ENCODE measurements at regions not wholly inside any gene's neighbourhood (a gene's known extent, or its start where the extent isn't known, plus 50 kb on each side); places are given as distances from the start of the nearest gene placed in this dataset.

GRCh38 chr4:183846951-183847350 is 58.2 kb upstream of the STOX2 start:
- DNase-seq (ENCODE audit: low read depth, low spot score) (no peak), FAIRE-seq (no peak)
- Histone ChIP-seq H3K27me3 (ENCODE audit: control insufficient read depth in 2 of 2, insufficient read depth in 2 of 2, low read length in 2 of 2) (peaks cover 2% of the 10 kb centered on the region in 2 experiments), H3K9me1 (replicated peaks; ENCODE audit: control insufficient read depth, extremely low read depth, insufficient read depth, low read length) (no peaks in the 10 kb centered on the region), H3K9me3 (replicated peaks; ENCODE audit: control insufficient read depth, insufficient read depth, low read length) (no peaks in the 10 kb centered on the region), H3K79me2 (ENCODE audit: control insufficient read depth, insufficient read depth, low read length) (no peaks in the 10 kb centered on the region), H3K27ac (ENCODE audit: insufficient read depth, low read depth, low read length) (no peak overlapping the region), H3K4me1 (ENCODE audit: control insufficient read depth, extremely low read depth, insufficient read depth, low read length) (no peaks in the 10 kb centered on the region), H4K20me1 (replicated peaks; ENCODE audit: control insufficient read depth, extremely low read depth, insufficient read depth, low read length) (no peaks in the 10 kb centered on the region), H3K9ac (replicated peaks; ENCODE audit: extremely low read depth, insufficient read depth, low read length) (no peak overlapping the region), H3K4me3 (replicated peaks in 1 of 3; ENCODE audit: insufficient read depth in 1 of 3, low read depth in 1 of 3, low read length in 3 of 3) (no peak overlapping the region), H2AFZ (ENCODE audit: low read depth, low read length) (no peak overlapping the region), H3K36me3 (ENCODE audit: control insufficient read depth in 2 of 2, extremely low read depth in 1 of 2, insufficient read depth in 2 of 2, low read length in 2 of 2) (no peaks in the 10 kb centered on the region), H3K4me2 (ENCODE audit: insufficient read depth, low read length) (no peak overlapping the region)
- TF ChIP-seq CTCF (IDR thresholded peaks at IDR 0.05; ENCODE audit: extremely low read depth in 1 of 2, insufficient read depth in 1 of 2, low read depth in 1 of 2, low read length in 2 of 2) (no peak), MYC (IDR thresholded peaks at IDR 0.05; ENCODE audit: low read depth, low read length) (no peak), MAX (IDR thresholded peaks at IDR 0.05; ENCODE audit: insufficient read depth, insufficient read length) (no peak), GATA2 (IDR thresholded peaks at IDR 0.05; ENCODE audit: insufficient read depth, insufficient read length, low read depth, low read length) (no peak), EZH2 (IDR thresholded peaks at IDR 0.05; ENCODE audit: borderline replicate concordance, low read depth, low read length, severe bottlenecking) (no peak), POLR2AphosphoS5 (IDR thresholded peaks at IDR 0.05; ENCODE audit: insufficient read depth, low read depth, low read length) (no peak)
- POLR2A ChIA-PET: no interaction called here
- dilution Hi-C loops (cut with MboI; ENCODE audit: extremely low pct_ligation_motif_present, low sequenced_read_pairs) (no loop called here), intact Hi-C loops (cut with micrococcal nuclease) (loop anchor here (10.0 kb wide), 1 partner anchor 372 kb away; no protein-coding TSS in a partner anchor)
- BruUV-seq (replicated peaks): no TSS peak
- CTCF ChIA-PET: no interaction called here
